ENCODE measurements at regions not wholly inside any gene's neighbourhood (a gene's known extent, or its start where the extent isn't known, plus 50 kb on each side); places are given as distances from the start of the nearest gene placed in this dataset.
"Not testable (repeated sequence)": the region's sequence is repeated elsewhere in the genome, so short reads cannot be mapped to it uniquely, and the experiment has no call there.

DNA sequence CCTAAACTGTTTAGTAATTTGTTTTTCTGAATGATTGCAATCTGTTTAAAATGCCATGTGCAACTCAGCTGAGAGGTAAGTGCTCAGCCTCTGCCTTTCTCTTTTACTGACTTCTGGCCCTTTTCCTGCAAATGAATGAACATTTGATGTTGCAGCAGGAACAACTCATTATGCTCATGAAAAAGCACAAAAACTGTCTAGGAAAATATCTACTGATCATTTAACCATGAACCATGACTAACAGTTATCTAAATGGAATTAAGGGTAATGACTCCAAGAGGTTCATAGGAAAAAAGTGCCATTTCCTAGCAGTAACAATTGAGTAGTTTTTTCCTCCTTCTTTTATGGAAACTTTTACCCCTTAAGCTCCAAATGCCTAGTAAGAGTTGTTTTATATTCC is 70.6 kb upstream of the ANKH start:
- DNase-seq (ENCODE audit: low spot score) = no peak

DNA sequence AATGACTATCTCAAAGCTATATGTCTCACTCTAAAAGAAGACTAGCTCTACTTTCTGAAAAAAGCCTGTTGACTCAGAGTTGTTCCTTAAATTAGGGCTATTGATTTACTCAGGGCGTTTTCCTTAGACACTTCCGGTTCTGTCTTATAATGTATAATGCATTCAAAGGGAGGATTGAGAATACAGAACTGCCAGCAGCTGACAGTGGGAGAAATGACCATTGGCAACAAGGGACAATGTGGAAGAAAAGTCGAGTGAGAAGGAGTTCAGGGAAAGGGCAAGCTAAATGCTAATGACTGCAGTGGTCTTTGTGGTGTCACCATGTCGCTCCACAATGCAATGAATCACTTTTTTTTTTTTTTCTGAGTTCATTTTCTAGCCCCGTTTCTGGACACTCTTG is 65.7 kb upstream of the ANKH start:
- DNase-seq (ENCODE audit: low spot score) = no peak

DNA sequence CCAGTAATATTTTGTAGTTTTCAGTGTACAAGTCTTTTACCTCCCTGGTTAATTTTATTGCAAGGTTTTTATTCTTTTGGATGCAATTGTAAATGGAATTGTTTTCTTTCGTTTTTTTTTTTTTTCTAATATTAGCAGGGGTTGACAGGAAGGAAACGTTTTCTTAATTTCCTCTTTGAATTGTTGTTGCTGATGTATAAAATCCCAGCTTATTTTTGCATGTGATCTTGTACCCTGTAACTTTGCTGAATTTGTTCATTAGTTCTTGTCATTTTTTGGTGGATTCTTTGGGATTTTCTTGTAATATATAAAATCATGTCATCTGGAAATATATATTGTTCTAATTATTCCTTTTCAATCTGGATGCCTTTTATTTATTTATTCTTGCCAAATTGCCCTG is 65.0 kb upstream of the ANKH start:
- DNase-seq (ENCODE audit: low spot score) = no peak

DNA sequence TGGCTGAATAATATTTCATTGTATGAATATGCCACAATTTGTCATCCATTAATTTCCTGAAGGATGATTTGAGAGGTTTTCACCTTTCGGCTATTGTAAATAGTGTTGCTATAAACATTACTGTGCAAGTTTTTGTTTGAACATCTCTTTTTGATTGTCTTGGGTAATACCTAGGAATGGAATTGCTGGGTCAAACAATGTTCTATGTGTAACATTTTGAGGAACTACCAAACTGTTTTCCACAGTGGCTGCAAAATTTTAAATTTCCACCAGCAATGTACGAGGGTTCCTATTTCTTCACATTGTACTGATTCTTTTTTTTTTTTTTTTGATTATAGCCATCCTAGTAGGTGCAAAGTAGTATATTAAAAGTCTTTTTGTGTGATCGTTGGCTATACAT is 63.8 kb upstream of the ANKH start:
- no peak for DNase-seq (ENCODE audit: low spot score)

DNA sequence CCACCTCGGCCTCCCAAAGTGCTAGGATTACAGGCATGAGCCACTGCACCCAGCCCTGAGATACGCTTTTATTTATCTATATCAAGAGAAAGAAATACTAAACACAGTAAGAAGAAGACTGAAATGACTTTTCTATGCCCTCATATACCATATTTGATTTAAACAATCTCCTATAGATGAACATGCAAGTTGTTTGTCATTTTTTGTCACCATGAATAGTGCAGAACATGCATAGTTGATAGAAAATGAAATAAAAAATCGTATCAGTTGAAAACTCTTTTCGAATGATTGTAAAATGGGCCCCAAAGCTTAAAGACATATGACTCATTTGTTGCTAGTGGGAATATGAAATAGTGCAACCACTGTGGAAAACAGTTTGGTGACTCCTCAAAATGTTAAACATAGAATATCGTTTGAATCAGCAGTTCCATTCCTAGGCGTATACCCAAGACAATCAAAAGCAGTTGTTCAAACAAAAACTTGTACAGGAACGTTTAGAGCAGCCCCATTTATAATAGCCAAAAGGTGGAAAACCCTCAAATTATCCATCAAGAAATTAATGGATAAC is 61.4 kb upstream of the ANKH start:
- DNase-seq (ENCODE audit: low spot score) = no peak

DNA sequence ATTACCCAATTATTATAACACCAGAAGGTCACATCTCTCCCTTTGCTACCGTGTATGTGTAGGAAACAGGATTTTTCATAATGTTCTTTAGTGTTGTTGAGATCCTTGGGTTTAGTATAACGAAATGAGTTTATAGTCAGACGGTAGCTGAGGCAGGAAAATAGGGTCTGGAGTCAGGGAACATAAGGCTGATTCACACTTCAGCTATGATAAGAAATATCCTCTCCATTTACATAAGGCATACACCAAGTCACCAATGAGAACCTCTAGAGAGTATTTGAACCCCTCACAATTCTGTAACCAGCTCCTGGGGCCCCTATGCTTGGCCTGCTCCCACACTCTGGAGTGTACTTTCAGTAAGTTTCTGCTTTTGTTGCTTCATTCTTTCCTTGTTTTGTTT is 58.9 kb upstream of the ANKH start:
- DNase-seq (ENCODE audit: low spot score) = no peak

DNA sequence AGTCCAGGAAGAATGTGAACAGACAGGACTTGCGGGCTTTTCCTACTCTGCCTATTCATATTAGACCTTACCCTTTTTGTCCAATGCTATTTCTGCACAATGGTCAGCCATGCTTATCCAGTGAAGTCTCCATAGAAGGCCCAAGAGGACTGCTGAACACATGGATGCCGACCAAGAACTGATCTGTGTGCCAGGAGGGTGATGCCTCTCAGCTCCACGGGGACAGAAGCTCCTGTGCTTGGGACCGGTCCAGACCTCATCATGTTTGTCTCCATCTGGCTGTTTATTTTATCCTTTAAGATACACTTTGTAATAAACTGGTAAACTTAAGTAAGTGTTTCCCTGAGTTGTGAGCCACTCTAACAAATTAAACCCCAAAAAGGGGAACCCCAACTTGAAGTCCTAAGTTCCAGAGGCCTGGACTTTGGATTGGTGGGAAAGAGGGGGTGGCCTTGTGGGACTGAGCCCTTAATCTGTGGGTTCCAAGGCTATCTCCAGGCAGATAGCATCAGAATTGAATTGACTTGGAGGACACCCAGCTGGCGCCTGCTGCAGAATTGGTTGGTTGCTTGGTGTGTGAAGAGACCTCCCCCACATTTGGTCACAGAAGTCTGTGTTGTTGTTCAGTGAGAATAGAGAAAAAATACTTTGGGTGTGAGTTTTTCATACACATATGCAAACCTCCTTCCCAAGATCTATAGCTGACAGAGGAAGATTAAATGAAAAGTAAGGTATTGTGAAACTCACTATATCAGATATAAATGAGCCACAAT is 57.9 kb upstream of the ANKH start:
- no peak for DNase-seq (ENCODE audit: low spot score)

DNA sequence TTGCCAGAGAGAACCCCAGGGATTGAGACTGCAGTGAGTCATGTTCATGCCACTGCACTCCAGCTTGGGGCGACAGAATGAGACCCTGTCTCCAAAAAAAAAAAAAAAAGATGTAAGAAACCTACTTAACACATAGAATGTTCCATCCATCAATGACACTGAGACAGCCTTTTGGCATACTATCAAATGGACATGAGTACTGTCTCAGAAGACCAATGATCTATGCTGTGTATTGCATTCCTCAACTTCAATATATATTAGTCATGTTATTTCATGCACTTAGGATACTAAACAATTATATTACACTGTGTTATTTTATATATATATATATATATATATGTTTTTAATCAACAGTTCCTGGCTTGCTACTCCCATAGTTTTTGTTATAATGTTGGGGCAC is 57.1 kb upstream of the ANKH start:
- no peak for DNase-seq (ENCODE audit: low spot score)

DNA sequence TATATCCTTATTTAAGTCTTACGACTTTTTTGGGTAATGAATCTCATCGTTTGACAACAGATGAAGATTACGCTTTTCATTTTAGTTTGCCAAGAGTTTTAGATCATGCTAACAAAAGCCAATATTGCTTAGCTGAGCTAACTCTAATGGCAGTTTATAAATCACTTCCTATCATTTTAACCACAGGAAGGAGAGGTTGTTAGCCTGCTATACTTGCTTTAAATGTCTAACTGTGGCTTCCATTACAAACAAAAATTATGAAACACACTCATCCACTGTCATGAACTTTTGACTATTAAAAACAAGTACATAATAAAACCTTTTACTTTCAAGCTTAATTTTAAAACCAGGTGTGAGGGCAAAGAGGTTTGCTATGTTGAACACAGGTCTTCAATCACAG is 53.7 kb upstream of the ANKH start:
- no peak for DNase-seq (ENCODE audit: low spot score)

DNA sequence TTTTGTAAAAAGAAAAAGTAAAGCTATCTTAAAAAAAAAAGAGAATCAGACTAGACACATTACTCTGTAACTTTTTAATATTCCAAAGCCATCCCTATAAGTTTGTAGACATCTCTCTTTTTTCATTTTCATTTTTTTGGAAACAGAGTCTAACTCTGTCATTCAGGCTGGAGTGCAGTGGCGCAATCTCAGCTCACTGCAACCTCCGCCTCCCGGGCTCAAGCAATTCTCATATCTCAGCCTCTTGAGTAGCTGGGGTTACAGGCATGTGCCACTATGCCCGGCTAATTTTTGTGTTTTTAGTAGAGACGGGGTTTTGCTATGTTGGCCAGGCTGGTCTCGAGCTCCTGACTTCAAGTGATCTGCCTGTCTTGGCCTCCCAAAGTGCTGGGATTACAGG is 51.4 kb upstream of the ANKH start:
- DNase-seq (ENCODE audit: low spot score) = not testable (repeated sequence)

DNA sequence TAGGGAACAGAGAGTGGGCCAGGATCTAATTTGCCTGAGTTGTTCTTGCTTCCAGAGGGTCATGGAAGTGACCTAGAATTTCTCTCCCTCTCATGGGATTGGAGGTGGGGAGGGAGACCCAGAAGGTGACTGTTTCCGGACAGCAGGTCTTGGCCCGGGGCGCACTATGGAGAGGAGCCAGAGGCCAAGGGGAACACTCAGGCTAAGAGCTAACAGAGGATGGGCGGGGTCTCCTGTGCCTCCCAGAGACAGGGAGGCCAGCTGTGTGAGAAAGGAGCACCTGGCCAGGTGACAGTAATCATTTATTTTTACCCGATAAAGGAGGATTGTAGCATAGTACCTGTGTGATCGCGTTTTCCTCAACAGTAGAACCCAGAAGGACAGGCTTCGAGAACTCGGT is 50.9 kb upstream of the ANKH start:
- DNase-seq (ENCODE audit: low spot score) = no peak
